HCT116 (cell line): ENCODE measurements at regions not wholly inside any gene's neighbourhood (a gene's known extent, or its start where the extent isn't known, plus 50 kb on each side); places are given as distances from the start of the nearest gene placed in this dataset.

Experiments used
- ATAC-seq: fragments of 200-7000 bp; cut with Tn5 transposase; 2 replicates; pipeline ENCODE4 v1.9.1; 2020; ENCODE audit warnings: mild to moderate bottlenecking, moderate library complexity
- BruUV-seq: library from RNA; stranded (reverse); fragments of 400-500 nt; replicated peaks from 2 replicates; lab custom pipeline; 2021; lab: Mats Ljungman, UMichigan
- CTCF ChIA-PET: fragments of 300-600 bp; sonication (Branson Sonifier 250); formaldehyde crosslinking; loops from one replicate; lab custom pipeline; 2021; ENCODE audit warnings: antibody characterized with exemption; lab: Charles Lee
- POLR2A ChIA-PET: fragments of 300-600, 350-600 bp; sonication (Branson Sonifier 250); formaldehyde crosslinking; loops from one replicate; lab custom pipeline; 2021; ENCODE audit warnings: antibody characterized with exemption; lab: Charles Lee
- RAD21 ChIA-PET, 2 experiments: fragments of 300-600 bp; sonication (Branson Sonifier 250); formaldehyde crosslinking; loops; one replicate each; lab custom pipeline; 2023; ENCODE audit warnings: low total read pairs in 2 of 2; ENCODE audit not compliant: uncharacterized antibody in 2 of 2, unreplicated experiment in 2 of 2, low non-redundant PET in 1 of 2; lab: Charles Lee
- DNase-seq: peaks from one replicate; pipeline ENCODE4 v3.0.0-alpha.2; 2010; ENCODE audit warnings: low read depth, low spot score
- H2AFZ ChIP-seq: fragments of 200-600 bp; shearing (Covaris generic), sonication (generic); 2 replicates; pipeline ENCODE4 v1.6.1; 2017; ENCODE audit warnings: low read depth, mixed run types, mixed read lengths, antibody characterized with exemption, low read length; ENCODE audit not compliant: poor library complexity, severe bottlenecking
- H3K27ac ChIP-seq: 2 replicates; pipeline ENCODE4 v1.5.1; 2012; ENCODE audit warnings: low read depth, low read length
- H3K27me3 ChIP-seq: fragments of 200-600 bp; sonication (generic); 2 replicates; pipeline ENCODE4 v1.6.1; 2016; ENCODE audit warnings: mixed run types, low read length, mixed read lengths; ENCODE audit not compliant: insufficient read depth
- H3K36me3 ChIP-seq, 2 experiments: fragments of 200-500 bp in 1 of 2; fragments of 200-600 bp in 1 of 2; sonication (Bioruptor generic) in 1 of 2; sonication (generic) in 1 of 2; 2 replicates each; pipeline versions ENCODE4 v1.5.1 to v1.6.1; 2014 to 2016; ENCODE audit warnings: low read length in 2 of 2, inconsistent platforms in 1 of 2, mixed read lengths in 1 of 2, mixed run types in 1 of 2; ENCODE audit not compliant: insufficient read depth in 2 of 2, control insufficient read depth in 1 of 2
- H3K4me1 ChIP-seq, 2 experiments: fragments of 200-600 bp in 1 of 2; sonication (generic) in 1 of 2; 2 replicates each; pipeline versions ENCODE4 v1.5.1 to v1.6.1; 2012 to 2017; ENCODE audit warnings: low read length in 2 of 2, inconsistent platforms in 1 of 2, mild to moderate bottlenecking in 1 of 2, mixed read lengths in 1 of 2, mixed run types in 1 of 2, moderate library complexity in 1 of 2; ENCODE audit not compliant: insufficient read depth in 2 of 2, control insufficient read depth in 1 of 2
- H3K4me2 ChIP-seq: fragments of 200-600 bp; sonication (generic); 2 replicates; pipeline ENCODE4 v1.6.1; 2017; ENCODE audit warnings: mixed run types, low read length, mixed read lengths
- H3K4me3 ChIP-seq, 2 experiments: fragments of 200-600 bp in 1 of 2; sonication (generic) in 1 of 2; replicated peaks in 1 of 2; 2 replicates each; pipeline ENCODE4 v1.5.1; 2011 to 2016; ENCODE audit warnings: low read length in 2 of 2, control low read depth in 1 of 2, low read depth in 1 of 2, mild to moderate bottlenecking in 1 of 2, mixed read lengths in 1 of 2, mixed run types in 1 of 2
- H3K79me2 ChIP-seq: fragments of 200-600 bp; sonication (generic); 2 replicates; pipeline ENCODE4 v1.6.1; 2017; ENCODE audit warnings: mild to moderate bottlenecking, mixed run types, low read length, moderate library complexity, mixed read lengths; ENCODE audit not compliant: insufficient read depth
- H3K9ac ChIP-seq: fragments of 200-600 bp; sonication (generic); 2 replicates; pipeline ENCODE4 v1.6.1; 2016; ENCODE audit warnings: low read length, mixed read lengths
- H3K9me2 ChIP-seq: fragments of 200-600 bp; sonication (generic), shearing (Covaris generic); 2 replicates; pipeline ENCODE4 v1.6.1; 2017; ENCODE audit warnings: mixed run types, mild to moderate bottlenecking, moderate library complexity; ENCODE audit not compliant: insufficient read depth
- H3K9me3 ChIP-seq, 2 experiments: fragments of 200-500 bp in 1 of 2; fragments of 200-600 bp in 1 of 2; sonication (Bioruptor generic) in 1 of 2; sonication (generic) in 1 of 2; 2 replicates each; pipeline ENCODE4 v1.6.1; 2014 to 2017; ENCODE audit warnings: low read length in 2 of 2, mixed read lengths in 2 of 2, inconsistent platforms in 1 of 2, low read depth in 1 of 2, mild to moderate bottlenecking in 1 of 2, mixed run types in 1 of 2, moderate library complexity in 1 of 2; ENCODE audit not compliant: control insufficient read depth in 1 of 2, insufficient read depth in 1 of 2
- H4K20me1 ChIP-seq: fragments of 200-600 bp; sonication (generic), shearing (Covaris generic); 2 replicates; pipeline ENCODE4 v1.6.1; 2017; ENCODE audit warnings: mixed run types, mild to moderate bottlenecking, moderate library complexity; ENCODE audit not compliant: insufficient read depth
- FOSL1 ChIP-seq: IDR thresholded peaks from 2 replicates; pipeline ENCODE4 v1.6.1; 2012; ENCODE audit warnings: low read depth
- POLR2A ChIP-seq: IDR thresholded peaks from 2 replicates; pipeline ENCODE4 v1.7.0; 2011; ENCODE audit warnings: borderline replicate concordance; ENCODE audit not compliant: insufficient read depth, insufficient read length; ENCODE audit errors: extremely low read depth
- RAD21 ChIP-seq: IDR thresholded peaks from 2 replicates; pipeline ENCODE4 v1.6.1; 2012; ENCODE audit warnings: low read depth, mild to moderate bottlenecking
- REST ChIP-seq: IDR thresholded peaks from 2 replicates; pipeline ENCODE4 v1.6.1; 2012; ENCODE audit warnings: low read depth
- SIN3A ChIP-seq: IDR thresholded peaks from 2 replicates; pipeline ENCODE4 v1.6.1; 2012; ENCODE audit warnings: low read depth
- SP1 ChIP-seq: IDR thresholded peaks from 2 replicates; pipeline ENCODE4 v1.6.1; 2012; ENCODE audit warnings: low read depth
- YY1 ChIP-seq: IDR thresholded peaks from 2 replicates; pipeline ENCODE4 v1.6.1; 2011; ENCODE audit warnings: low read length, low read depth, moderate library complexity, mild to moderate bottlenecking; ENCODE audit not compliant: insufficient replicate concordance; ENCODE audit errors: extremely low read depth
- intact Hi-C: fragments of 100-400 bp; cut with micrococcal nuclease; formaldehyde crosslinking; loops from 2 replicates; pipeline ENCODE4 v1.10.0; 2022
- TF ChIP-seq, protein P1 (sequence below): IDR thresholded peaks from 2 replicates; pipeline ENCODE4 v1.6.1; 2011; ENCODE audit warnings: mild to moderate bottlenecking, low read length, moderate library complexity; ENCODE audit not compliant: insufficient replicate concordance; ENCODE audit errors: extremely low read depth

DNA sequence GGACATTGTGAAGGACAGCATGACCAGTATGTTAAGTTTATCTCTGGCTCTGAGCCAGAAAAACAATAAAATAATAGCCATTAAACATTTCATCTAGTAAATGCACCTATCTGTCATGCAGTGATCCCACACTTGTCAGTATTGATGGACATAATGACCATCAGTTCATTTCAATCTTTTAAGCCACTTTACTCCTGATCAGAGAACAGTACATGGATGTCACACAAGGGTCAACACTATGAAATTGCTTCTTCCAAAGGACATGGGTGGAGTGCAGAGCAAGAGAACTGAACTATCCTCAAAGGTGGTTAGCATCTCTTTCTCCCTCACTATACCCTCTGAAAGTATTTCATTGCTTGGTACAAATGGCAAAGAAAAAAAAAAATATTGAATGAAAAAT lies 816.0 kb upstream of the GYPC start (continued):
- no peak for TF ChIP-seq FOSL1
- no peak for TF ChIP-seq POLR2A
- no peak for TF ChIP-seq SP1

GRCh38 chr2:125842041-125842440 lies 813.9 kb upstream of the GYPC start:
- H3K36me3 ChIP-seq = no peaks in the 10 kb centered on the region
- H3K4me1 ChIP-seq = no peaks in the 10 kb centered on the region
- intact Hi-C loops = no loop called here
- H3K4me3 ChIP-seq = no peak overlapping the region
- no peak for DNase-seq
- H3K27me3 ChIP-seq = no peaks in the 10 kb centered on the region
- CTCF ChIA-PET = no interaction called here
- no peak for ATAC-seq
- H3K9me3 ChIP-seq = peaks cover 10 to 24% of the 10 kb centered on the region in 2 experiments; a peak in 2 of 4 replicates
- H3K79me2 ChIP-seq = no peaks in the 10 kb centered on the region
- no peak for TF ChIP-seq YY1
- TF ChIP-seq, protein P1, sequence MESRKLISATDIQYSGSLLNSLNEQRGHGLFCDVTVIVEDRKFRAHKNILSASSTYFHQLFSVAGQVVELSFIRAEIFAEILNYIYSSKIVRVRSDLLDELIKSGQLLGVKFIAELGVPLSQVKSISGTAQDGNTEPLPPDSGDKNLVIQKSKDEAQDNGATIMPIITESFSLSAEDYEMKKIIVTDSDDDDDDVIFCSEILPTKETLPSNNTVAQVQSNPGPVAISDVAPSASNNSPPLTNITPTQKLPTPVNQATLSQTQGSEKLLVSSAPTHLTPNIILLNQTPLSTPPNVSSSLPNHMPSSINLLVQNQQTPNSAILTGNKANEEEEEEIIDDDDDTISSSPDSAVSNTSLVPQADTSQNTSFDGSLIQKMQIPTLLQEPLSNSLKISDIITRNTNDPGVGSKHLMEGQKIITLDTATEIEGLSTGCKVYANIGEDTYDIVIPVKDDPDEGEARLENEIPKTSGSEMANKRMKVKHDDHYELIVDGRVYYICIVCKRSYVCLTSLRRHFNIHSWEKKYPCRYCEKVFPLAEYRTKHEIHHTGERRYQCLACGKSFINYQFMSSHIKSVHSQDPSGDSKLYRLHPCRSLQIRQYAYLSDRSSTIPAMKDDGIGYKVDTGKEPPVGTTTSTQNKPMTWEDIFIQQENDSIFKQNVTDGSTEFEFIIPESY = no peak
- TF ChIP-seq RAD21 = no peak
- no peak for TF ChIP-seq REST
- TF ChIP-seq POLR2A = no peak
- TF ChIP-seq SIN3A = no peak
- TF ChIP-seq, all 23 proteins: peak for 0
- no TSS peak for BruUV-seq
- POLR2A ChIA-PET = no interaction called here
- RAD21 ChIA-PET = no interaction called here
- Histone ChIP-seq H4K20me1 (no peaks in the 10 kb centered on the region), H3K27ac (no peak overlapping the region), H3K9ac (no peak overlapping the region), H3K4me2 (no peak overlapping the region), H2AFZ (no peak overlapping the region), H3K9me2 (no peaks in the 10 kb centered on the region)
